HEK293T (cell line): ENCODE measurements at regions not wholly inside any gene's neighbourhood (a gene's known extent, or its start where the extent isn't known, plus 50 kb on each side); places are given as distances from the start of the nearest gene placed in this dataset.

ENCODE experiments used
- BHLHE40 ChIP-seq: fragments of 450-650 bp; IDR thresholded peaks from 2 replicates; pipeline ENCODE4 v1.6.1; 2016; ENCODE audit warnings: mild to moderate bottlenecking, moderate library complexity, borderline replicate concordance
- ELF4 ChIP-seq: fragments of 450-650 bp; IDR thresholded peaks from 2 replicates; pipeline ENCODE4 v1.6.1; 2017; ENCODE audit warnings: antibody characterized with exemption
- FOXA1 ChIP-seq: fragments of 450-650 bp; IDR thresholded peaks from 2 replicates; pipeline ENCODE4 v1.6.1; 2016; ENCODE audit warnings: mild to moderate bottlenecking
- FOXK2 ChIP-seq: fragments of 450-650 bp; IDR thresholded peaks from 2 replicates; pipeline ENCODE4 v1.6.1; 2016; ENCODE audit warnings: mild to moderate bottlenecking
- FOXM1 ChIP-seq: fragments of 450-650 bp; IDR thresholded peaks from 2 replicates; pipeline ENCODE4 v1.6.1; 2017; ENCODE audit warnings: mild to moderate bottlenecking, borderline replicate concordance
- HDGF ChIP-seq: fragments of 450-650 bp; IDR thresholded peaks from 2 replicates; pipeline ENCODE4 v1.6.1; 2017; ENCODE audit warnings: antibody characterized with exemption, borderline replicate concordance
- LEF1 ChIP-seq: fragments of 450-650 bp; IDR thresholded peaks from 2 replicates; pipeline ENCODE4 v1.6.1; 2017; ENCODE audit warnings: mild to moderate bottlenecking, borderline replicate concordance
- NFRKB ChIP-seq: fragments of 450-650 bp; IDR thresholded peaks from 2 replicates; pipeline ENCODE4 v1.6.1; 2016; ENCODE audit warnings: mild to moderate bottlenecking, moderate library complexity
- PKNOX1 ChIP-seq: fragments of 450-650 bp; IDR thresholded peaks from 2 replicates; pipeline ENCODE4 v1.6.1; 2016
- SP1 ChIP-seq: fragments of 450-650 bp; IDR thresholded peaks from 2 replicates; pipeline ENCODE4 v1.6.1; 2017
- SUZ12 ChIP-seq: fragments of 450-650 bp; IDR thresholded peaks from 2 replicates; pipeline ENCODE4 v1.6.1; 2016; ENCODE audit warnings: mild to moderate bottlenecking
- TARDBP ChIP-seq: fragments of 450-650 bp; IDR thresholded peaks from 2 replicates; pipeline ENCODE4 v1.6.1; 2016
- ZNF384 ChIP-seq: fragments of 450-650 bp; IDR thresholded peaks from 2 replicates; pipeline ENCODE4 v1.6.1; 2016

DNA sequence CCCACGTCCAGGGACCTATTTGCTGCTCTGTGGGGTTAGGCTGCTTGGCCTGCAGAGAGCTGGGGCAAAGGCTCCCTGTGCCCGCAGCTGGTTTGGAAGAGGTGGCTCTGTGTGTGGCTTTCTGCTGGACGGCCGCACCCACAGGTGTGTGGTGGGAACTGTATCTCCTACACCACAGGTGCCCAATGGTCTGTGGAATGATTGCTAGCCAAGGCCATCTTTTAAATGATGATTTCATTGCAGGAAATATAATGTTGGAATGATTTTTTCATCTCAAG, 178.4 kb downstream of the DLL1 start:
- TF ChIP-seq FOXK2 (no peak), BHLHE40 (no peak), FOXA1 (no peak), FOXM1 (no peak), SP1 (no peak), SUZ12 (no peak), PKNOX1 (no peak), TARDBP (no peak), NFRKB (no peak), ELF4 (no peak), LEF1 (no peak), HDGF (no peak), ZNF384 (no peak)
